GM19023 (cell line): ENCODE measurements at regions not wholly inside any gene's neighbourhood (a gene's known extent, or its start where the extent isn't known, plus 50 kb on each side); places are given as distances from the start of the nearest gene placed in this dataset.
A peak's percentile ranks its signal among the peaks of the same experiment; 100 is the strongest.

Experiments used
- ATAC-seq: cut with Tn5 transposase; IDR thresholded peaks from one replicate; pipeline ENCODE4 v1.9.1; 2021; ENCODE audit warnings: mild to moderate bottlenecking, moderate library complexity; ENCODE audit not compliant: unreplicated experiment

DNA sequence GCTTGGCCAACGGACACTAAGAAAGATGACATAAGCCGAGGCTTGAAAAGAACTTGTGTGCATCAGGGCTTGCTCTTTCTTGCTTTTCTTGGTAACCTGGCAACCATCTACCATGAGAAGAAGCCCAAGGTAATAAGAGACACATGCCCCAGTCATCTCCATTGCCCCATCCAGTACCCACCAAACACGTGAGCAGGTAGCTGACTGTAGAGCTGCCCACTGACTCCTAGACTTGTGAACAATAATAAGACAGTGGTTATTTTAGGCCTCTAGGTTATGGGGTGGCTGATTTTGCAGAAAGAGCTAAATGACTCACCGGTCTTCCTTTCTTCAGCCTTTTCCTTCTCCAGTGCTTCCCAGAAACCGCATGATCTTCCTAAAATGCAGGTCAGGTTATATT is 105.0 kb upstream of the JUN start:
- ATAC-seq: no peak

DNA sequence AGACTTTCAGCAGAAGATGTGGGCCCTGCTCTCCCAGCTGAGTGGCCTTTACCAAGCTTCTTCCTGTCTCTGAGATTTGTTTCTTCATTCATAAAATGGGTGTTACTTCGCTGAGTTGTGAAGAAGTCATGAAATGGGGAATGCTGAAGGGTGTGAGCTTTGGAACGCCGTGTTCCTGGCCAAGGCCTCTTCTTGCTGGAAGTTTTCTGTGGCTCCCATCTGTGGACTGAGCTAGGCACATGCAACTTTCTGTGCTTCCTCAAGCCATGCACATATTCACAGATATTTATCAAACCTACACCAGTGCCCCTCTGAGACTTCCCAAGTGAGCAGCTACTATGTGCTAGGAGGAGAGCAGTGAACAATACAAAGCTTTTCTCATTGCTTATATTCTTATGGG is 106.3 kb upstream of the JUN start:
- ATAC-seq: no peak

DNA sequence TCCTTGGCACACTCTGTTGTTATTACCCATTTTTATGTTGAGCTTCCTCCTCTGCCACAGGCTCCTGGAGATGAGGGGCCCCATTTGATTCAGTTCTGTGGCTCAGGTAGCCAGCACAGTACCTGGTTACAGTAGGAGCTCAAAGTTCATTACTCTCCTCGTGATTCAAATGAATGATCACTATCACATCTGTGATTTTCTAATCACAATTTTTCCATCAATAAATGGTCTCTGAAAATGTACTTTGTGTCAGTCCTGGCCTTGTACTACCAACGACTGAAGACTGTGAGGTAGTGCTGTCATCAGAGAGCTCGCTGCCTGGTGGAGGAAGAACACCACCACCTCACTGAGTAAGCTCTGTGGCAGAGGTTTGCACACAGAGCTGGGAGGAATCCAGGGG is 106.8 kb upstream of the JUN start:
- ATAC-seq: no peak

DNA sequence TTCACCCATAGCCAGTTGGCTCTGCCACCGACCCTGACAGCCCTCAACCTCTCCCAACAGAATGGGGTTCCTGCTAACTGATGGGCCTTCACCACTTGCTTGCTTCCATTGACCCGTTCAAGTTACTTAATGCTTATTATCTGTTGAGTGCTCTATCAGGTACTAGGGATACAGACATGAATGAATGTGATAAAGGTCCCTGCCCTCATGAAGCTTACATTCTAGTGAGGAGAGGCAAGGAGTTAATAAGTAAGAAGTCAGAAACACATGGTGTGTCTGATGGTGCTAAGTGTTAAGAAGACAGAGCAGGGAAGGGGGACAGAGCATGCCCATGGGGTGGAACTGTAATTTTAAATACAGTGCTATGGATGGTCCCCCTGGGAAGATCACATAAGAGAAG is 107.5 kb upstream of the JUN start:
- no peak for ATAC-seq

DNA sequence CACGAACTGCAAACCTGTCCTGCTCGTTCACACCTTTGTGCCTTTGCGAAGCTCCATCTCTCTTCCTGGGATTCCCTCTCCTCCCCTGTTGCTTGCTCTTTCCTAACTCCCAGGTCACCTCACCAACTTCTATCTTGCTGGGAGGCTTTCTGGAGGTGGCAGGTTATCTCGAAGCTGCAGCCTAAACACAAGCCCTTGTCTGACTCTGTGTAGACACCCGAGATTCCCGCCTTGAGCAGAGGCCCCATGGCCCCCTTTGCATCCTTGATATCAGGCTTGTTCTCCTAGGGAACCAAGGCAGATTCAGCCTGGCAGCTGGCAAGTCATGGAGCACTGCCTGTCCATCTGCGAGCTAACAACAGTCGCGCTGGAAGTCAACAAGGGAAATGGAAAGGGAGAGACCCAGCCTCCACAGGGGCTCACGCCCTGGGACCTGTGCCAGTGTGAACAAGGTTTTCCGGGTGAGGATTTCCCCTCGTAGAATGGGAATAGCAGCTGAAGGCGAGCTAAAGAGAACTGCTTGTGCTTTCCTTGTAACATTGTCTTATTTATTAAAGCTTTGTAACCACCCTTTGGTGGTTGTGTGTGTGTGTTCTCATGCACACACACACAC is 109.5 kb upstream of the JUN start:
- no peak for ATAC-seq

DNA sequence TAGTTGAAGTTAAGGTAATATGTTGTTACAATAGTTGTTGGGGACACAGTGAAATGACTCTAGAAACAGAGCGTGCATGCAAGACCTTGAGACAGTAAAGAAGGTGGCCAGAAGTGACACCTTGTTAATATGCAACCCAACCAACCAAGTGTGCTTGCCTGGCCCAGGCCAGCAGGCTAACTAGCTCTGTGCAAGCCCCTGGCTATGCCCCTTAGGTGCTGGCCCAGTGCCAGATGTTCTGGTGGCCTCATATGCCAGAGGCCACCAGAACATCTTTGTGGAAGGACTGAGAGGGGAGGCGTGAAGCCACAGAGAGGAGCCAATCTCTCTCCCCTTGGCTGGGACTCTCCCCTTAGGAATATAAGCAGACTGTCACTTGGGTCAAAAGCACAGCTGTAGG is 111.2 kb upstream of the JUN start:
- ATAC-seq: no peak

DNA sequence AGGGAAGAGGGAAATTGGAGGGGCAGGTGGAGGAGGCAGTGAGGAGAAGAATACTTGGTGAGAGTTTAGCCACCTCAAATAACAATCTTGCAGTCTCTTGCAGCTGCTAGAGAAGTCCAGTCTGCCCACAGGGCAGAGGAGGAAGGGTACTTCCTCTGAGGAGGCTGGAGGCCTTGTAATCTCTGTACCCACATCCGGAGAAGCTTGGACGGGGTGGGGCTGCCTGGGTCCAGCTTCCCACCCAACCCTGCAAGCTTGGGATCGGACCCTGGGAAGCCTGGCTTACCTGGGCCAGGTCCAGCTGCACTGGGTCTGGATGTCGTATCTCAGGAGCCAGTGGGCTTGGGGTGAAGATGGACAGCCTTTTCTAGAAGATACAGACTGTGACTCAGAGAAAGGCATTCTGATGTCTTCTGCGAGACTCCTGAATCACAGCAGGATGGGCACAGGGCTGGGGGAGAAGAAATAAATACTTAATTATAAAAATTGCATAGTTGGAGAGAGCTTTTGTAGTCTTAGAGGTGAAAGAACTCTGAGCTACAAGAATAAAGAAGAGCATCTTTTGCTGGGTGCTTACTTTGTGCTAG is 111.8 kb upstream of the JUN start:
- no peak for ATAC-seq

DNA sequence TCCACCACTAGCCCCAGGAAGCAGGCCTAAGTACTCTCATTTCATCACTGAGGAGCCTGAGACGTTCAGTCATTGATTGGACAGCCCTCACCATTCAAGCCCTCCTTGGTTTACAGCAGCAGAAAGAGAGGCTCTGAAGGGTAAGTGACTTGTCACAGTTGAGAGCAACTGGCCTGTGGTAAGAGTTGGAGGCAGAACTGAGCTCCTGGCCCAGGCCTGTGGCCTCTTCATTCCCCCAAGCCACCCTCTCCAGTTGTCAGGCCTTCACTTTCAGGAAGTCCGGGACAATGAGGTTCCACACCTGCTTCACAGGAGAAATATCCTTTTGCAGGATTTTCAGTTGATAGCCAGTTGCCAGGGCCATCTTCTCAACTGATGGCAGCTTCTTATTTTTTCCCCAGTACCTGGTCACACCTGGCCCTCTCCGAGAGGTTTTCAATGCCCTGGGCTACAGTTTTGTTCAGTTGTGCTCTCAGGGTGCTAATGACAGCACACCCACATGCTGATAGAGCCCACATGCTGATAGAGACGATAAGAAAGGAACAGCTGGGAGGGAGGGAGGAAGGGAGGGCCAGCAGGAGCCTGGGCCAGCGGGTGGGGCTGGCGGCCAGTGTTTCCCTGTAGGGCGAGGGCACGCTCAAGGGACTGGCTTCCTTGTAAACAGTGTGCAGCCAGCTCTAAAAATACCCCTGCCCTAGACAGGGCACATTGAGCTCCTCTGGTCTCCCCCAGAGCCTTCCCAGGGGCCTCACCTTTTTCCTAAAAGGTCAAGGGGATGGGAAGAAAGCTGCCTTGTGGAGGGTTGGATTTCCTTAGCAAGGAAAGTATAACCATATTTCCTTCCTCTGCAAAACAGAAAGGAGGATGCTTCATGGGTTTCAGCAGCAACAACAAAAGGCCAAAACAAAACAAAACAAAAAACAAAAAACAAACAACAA is 112.7 kb upstream of the JUN start:
- ATAC-seq: no peak

DNA sequence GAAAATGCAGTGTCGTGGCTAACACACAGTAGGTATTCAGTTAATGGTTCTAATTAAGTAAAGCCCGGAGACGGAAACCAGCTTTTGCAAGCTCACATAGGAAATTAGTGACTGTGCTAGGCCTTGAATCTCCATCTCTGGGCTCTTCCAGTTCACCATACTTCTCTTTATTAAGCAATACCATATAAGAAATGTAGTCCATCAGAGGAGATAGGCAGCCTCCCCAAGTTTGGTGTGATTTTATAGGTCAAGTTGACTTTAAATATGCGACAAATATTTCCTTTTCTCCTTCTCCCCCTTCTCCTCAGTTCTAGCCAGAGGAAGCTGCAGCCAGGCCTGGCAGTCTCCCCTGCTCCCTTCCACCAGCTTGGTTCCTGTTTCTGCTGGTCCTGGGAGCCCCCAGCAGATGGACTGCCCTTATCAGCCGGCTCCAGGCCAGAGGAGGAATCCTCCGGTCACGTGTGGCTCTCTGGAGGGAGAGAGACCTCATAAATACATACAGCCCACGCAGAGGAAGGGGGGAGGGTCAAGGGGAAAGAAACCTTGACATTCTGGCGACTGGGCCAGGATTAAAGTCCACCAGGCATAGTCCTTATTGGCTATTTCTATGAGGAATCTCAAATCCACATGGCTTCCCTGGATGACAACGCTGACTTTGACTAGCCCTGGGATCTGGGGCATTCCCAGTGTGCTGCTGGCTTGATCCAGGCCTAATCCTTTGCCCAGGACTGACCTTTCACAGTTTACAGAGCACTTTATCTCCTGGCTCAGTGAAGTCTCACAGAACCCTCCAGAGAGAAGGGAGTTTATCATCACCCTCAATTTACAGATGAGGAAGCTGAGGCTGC is 115.1 kb upstream of the JUN start:
- ATAC-seq: no peak

DNA sequence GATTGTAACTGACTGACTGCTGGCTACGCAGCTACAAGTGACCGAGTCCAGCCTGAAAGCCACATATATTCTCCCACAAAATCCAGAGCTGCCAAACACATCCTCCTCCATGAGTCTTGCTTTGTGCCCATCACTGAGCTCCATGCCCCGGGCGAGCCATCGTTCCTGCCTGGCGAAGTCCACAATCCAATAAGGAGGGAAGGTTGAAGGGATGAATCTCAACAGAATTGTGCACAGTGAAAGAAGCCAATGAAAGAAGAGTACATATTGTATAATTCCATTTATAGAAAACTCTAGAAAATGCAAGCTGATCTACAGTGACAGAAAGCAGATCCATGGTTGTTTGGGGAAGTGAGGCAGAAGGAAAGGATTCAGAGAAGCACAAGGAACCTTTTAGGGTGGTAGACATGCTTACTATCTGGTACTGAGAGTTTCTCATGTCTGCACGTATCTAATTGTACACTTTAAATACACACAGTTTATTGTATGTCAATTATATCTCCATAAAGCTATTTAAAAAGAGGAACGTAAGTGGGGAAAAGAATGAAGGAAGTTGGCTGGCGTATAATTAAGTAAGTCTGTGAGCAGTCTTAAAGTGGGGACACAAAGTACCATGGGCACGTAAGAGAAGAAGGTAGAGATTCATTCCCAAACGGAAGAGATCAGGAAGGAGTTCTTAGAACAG is 115.9 kb upstream of the JUN start:
- no peak for ATAC-seq

DNA sequence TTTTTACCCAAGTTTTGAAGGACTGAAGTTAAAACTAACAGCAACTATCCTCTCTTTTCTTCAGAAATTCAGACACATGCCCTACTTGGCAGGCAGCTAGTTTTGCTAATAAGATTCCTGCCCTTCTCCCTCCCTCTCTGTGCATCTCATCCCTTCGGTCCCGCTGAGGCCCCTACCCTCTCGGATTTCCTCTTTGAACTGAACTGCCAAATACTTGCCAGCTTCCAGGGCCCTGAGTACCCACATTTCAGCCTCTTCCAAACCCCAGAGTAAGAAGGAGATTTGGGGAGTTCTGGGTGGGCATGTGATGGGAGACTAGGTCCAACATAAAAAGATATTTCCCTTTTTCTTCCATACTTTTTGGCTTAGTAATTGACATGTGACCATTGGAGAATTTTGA is 116.5 kb upstream of the JUN start:
- ATAC-seq: no peak

DNA sequence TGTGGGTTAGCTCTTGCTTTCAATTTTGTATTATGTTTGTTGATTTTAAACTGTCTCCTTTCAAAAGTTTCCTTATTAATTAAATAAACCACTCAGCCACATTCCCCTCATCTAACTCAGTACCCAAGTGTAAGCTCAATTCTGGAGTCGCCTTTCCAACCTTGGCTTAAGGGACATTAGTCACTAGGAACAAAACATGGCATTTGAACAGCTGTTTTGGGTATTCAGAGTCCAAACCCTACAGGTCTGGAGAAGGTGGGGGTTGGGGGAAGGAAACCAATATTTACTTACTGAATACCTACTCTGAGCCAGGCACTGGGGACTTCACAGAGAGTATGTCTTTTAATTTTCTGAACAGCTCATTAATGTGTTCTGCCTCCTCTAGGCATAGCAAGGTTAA is 117.2 kb upstream of the JUN start:
- no peak for ATAC-seq

DNA sequence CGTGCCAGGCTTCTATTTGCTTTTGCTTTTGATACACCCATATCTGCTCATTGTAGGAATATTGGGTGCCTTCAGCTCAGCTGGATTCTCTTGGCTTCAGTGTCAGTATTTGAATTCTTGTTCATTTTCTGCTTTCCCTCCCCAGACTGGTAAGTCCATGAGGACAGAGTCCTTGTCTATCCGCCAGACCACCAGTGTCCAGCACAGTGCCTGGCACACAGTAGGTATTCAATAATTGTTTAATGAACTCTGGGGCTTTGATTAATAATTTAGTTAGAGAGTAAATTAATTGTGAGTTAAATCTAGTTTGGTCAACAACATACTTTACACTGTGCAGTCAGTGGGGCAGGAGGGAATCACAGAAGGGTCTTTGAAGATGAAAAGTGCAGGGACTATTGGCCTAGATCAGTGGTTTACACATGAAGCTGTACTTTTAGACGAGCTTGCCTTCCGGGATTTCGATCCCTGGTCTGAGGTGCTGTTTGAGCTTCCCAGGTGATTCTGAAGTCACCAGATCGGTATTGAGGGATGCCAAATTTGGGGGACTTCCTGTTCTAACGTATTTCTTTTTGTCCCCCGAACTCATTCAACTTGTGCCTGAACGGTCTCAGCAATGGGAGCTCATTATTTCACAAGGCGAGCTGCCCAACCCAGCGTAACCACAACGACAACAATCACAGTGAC is 119.1 kb upstream of the JUN start:
- no peak for ATAC-seq

DNA sequence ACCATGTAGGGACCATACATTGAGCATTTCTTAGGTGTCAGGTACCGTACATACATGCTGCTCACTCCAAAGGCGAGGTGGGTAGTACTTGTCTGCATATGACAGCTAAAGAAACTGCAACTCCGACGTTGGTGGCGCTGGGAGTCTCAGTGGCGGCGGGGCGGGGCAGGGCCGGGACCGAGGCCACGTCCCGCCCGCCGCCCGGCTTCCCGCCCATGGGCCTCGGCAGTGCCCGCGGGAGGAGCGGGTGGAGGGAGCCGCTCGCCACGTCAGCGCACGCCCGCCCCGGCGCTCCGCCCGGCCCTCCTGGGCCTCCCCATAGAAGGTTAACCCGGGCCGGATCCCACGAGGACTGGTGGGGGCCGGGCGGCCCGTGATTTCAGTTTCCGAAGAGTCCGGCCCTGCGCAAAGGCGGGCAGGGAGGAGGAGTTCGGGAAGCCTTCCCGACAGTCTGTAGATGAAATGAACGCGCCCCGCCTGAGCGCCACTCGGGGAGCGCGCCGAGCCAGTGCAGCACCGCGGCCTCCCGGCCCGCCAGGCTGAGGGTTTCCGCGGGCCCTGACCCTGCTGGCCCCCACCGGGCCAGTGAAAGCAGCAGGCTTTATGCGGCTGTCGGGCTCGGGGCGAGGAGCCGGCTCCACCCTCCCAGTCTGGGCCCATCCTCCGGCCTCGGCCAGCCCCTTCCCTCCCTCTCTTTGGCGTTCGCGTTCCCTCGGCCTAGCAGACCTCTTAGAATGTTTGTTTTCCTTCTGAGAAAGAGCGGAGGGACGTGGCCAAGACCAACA is 119.9 kb upstream of the JUN start:
- peak; percentile 86 for ATAC-seq

DNA sequence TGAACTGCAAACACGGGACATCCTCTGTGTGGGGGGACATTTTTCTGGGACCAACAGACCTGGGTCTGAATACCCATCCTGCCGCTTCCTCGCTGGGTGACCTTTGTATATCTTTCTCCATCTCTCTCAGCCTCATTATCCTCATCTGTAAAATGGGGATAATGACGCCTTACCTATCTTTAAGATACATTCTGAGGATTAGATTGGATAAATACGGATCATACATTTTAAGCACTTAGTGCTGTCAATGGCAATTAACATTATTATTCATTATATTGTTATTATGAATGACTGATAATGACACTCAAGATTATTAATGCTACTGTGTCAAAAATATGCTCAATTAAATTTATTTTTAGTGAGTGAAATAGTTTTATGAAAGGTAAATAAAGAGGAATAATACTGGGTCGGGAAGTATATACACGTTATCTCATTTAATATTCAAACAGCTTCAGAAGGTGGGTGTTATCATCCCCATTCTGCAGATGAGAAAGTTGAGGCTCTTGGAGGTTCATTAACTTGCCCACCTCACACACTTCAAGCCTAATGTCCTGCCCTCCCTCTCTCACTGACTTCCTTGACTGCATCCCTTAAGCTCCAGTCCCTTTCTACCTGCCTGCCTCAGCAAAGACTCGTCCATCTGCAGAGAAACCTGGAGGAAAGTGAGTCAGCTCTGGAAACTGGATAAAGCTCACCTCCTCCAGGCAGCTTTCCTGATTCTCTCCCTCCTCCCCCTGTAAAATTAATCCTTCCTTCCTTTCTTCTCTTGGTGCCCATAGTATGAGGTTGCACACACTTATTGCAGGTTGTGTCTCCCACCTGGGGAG is 120.7 kb upstream of the JUN start:
- ATAC-seq: no peak

DNA sequence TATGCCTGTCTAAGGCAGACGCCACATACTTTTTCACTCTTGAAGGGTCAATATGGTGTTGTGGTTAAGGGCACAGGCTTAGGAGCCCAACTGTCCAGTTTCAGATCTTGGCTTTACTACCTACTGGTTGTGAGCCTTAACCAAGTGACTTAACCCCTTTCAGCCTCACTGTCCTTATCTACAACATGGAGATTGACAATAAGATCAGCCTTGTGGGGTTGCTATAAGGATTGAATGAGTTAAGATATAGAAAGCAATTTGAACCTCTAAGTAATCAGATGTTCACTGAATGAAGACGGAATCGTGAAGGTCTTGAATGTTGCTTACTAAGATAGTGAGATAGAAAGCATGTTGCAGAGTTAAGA is 121.3 kb upstream of the JUN start:
- ATAC-seq: no peak

DNA sequence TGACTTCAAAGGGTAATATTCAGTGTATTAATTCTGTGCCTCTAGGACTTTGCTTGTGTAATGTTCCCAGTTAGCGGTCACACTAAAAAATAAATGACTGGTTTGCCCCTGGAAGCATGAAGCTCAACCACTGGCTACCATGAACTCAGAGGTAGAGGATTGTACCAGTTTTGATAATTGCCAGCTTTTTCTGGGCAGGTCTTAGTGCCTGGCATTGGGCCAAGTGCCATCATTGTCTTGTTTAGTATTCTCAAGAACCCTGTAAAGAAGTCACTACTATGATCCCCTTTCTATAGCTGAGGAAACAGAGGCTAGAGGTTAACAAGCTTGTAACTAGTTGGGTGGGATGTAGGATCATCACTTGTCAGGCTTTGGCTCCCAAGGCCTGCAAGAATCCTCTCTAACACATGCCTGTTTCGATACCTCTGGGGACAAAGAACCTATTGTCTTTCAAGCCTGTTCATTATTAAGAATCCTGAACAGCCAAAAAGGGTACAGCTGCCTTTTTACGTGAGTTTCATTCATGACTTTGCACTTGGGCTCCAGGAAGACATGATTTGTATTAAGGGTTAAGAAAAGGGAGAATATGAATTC is 121.9 kb upstream of the JUN start:
- no peak for ATAC-seq

DNA sequence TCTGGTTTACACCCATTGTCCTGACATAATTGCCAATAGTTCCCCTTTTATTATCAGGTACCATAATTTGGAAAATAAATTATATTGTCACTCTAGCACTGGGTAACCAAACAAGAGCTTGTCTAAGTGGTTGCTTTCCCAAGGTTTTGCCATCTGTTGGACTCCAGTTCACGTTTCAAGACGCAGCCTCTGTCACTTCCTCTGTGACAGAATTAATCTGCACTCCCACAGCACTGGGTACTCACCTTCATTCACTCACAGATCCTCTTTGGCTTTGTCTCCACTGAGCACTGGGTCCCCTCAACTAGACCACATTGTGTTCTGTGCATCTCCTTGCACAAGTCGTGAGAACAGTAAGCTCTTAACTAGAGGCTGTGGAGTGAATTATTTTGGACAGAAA is 123.6 kb upstream of the JUN start:
- ATAC-seq: no peak
